ENCODE measurements at regions not wholly inside any gene's neighbourhood (a gene's known extent, or its start where the extent isn't known, plus 50 kb on each side); places are given as distances from the start of the nearest gene placed in this dataset.

DNA sequence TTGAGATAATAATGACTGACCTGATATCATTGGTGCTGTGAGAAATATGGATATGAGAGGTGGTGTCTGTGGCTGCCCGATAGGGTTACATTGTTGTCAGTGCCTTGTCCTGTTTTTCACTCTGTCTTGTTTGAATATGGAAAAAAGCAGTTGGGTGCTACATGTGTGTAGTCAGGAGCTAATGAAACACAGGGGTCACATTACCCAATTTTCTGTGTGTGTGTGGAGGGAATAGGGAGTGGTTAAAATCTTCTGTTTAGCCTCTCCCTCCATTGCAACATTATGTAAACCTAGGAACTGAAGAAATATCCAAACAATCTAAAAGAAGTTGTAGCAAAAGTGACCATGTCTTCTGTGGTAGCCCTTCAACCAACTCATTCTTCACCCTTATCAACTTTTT, 527.7 kb upstream of the SOX9 start:
- TF ChIP-seq, protein P1, sequence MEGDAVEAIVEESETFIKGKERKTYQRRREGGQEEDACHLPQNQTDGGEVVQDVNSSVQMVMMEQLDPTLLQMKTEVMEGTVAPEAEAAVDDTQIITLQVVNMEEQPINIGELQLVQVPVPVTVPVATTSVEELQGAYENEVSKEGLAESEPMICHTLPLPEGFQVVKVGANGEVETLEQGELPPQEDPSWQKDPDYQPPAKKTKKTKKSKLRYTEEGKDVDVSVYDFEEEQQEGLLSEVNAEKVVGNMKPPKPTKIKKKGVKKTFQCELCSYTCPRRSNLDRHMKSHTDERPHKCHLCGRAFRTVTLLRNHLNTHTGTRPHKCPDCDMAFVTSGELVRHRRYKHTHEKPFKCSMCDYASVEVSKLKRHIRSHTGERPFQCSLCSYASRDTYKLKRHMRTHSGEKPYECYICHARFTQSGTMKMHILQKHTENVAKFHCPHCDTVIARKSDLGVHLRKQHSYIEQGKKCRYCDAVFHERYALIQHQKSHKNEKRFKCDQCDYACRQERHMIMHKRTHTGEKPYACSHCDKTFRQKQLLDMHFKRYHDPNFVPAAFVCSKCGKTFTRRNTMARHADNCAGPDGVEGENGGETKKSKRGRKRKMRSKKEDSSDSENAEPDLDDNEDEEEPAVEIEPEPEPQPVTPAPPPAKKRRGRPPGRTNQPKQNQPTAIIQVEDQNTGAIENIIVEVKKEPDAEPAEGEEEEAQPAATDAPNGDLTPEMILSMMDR (conservative IDR thresholded peaks at IDR 0.05): no peak
- TF ChIP-seq ZFX (IDR thresholded peaks at IDR 0.05): no peak
